Spleen (tissue), 7 donors: ENCODE measurements at regions not wholly inside any gene's neighbourhood (a gene's known extent, or its start where the extent isn't known, plus 50 kb on each side); places are given as distances from the start of the nearest gene placed in this dataset.

Experiments used
- POLR2AphosphoS5 ChIP-seq, 3 donors: sonication (generic); formaldehyde crosslinking; IDR thresholded peaks; one replicate each; pipeline ENCODE4 v1.5.1; 2017; ENCODE audit warnings: antibody characterized with exemption in 3 of 3
- TF ChIP-seq, protein P1 (sequence below), 11 experiments: fragments of 200-600 bp in 7 of 11; fragments of 450-650 bp in 4 of 11; sonication (generic) in 4 of 11; IDR thresholded peaks in 8 of 11; conservative IDR thresholded peaks in 3 of 11; 1 replicate in 7 of 11; 2 replicates in 4 of 11; pipeline versions ENCODE4 v1.4.0 to v1.8.0; 2016 to 2021; ENCODE audit warnings: antibody characterized with exemption in 11 of 11, inconsistent platforms in 4 of 11, mild to moderate bottlenecking in 1 of 11
- donor health status: DM: no; HTN: no; CAD: no; lungs with moderate emphysema.
- donor health status: DM: no; HTN: no; CAD: no.
- donor health status: DM: no; HTN: no; CAD: no.

DNA sequence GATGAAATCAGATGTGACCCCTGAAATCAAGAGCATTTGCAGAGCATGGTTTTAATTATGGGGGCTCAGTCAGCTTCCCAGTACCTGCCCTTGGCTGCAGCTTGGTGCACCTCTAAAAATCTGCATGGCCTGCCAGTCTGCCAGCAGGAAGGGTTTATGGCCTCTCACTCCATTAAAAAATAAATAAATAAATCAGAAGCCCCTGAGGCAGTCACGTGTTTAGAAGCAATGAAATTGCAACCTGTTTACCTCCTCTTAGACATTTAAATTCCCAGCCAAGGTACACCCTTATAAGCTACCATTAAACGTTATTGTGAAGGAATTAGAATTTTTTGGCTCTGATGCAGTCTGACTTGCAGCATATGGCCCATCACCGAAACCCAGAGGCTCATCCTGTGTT lies 114.0 kb upstream of the LDB2 start:
- TF ChIP-seq, protein P1, sequence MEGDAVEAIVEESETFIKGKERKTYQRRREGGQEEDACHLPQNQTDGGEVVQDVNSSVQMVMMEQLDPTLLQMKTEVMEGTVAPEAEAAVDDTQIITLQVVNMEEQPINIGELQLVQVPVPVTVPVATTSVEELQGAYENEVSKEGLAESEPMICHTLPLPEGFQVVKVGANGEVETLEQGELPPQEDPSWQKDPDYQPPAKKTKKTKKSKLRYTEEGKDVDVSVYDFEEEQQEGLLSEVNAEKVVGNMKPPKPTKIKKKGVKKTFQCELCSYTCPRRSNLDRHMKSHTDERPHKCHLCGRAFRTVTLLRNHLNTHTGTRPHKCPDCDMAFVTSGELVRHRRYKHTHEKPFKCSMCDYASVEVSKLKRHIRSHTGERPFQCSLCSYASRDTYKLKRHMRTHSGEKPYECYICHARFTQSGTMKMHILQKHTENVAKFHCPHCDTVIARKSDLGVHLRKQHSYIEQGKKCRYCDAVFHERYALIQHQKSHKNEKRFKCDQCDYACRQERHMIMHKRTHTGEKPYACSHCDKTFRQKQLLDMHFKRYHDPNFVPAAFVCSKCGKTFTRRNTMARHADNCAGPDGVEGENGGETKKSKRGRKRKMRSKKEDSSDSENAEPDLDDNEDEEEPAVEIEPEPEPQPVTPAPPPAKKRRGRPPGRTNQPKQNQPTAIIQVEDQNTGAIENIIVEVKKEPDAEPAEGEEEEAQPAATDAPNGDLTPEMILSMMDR (IDR thresholded peaks at IDR 0.05 in 8 of 11, conservative IDR thresholded peaks at IDR 0.05 in 3 of 11) = no peak
- no peak for TF ChIP-seq POLR2AphosphoS5 (IDR thresholded peaks at IDR 0.05)
